H9 (cell line): ENCODE measurements at regions not wholly inside any gene's neighbourhood (a gene's known extent, or its start where the extent isn't known, plus 50 kb on each side); places are given as distances from the start of the nearest gene placed in this dataset.

Source experiments
- DNase-seq: peaks from one replicate; pipeline ENCODE4 v3.0.0-alpha.2; 2017
- H2AFZ ChIP-seq: one replicate; pipeline ENCODE4 v1.6.1; 2013; ENCODE audit warnings: mild to moderate bottlenecking, low read length, control low read depth, moderate library complexity
- H2AK5ac ChIP-seq: 2 replicates; pipeline ENCODE4 v1.6.1; 2013; ENCODE audit warnings: low read length, control low read depth, mixed read lengths; ENCODE audit not compliant: insufficient read length
- H2BK120ac ChIP-seq: one replicate; pipeline ENCODE4 v1.6.1; 2013; ENCODE audit warnings: low read depth, mild to moderate bottlenecking, low read length, control low read depth, inconsistent platforms; ENCODE audit not compliant: poor library complexity, severe bottlenecking
- H2BK12ac ChIP-seq: 2 replicates; pipeline ENCODE4 v1.6.1; 2013; ENCODE audit warnings: low read length, control low read depth, mixed read lengths, low read depth; ENCODE audit not compliant: insufficient read length
- H2BK15ac ChIP-seq: 2 replicates; pipeline ENCODE4 v1.6.1; 2013; ENCODE audit warnings: low read depth, low read length, control low read depth
- H2BK20ac ChIP-seq: one replicate; pipeline ENCODE4 v1.6.1; 2013; ENCODE audit warnings: low read depth, mild to moderate bottlenecking, low read length, control low read depth, inconsistent platforms; ENCODE audit not compliant: poor library complexity, severe bottlenecking
- H2BK5ac ChIP-seq: 2 replicates; pipeline ENCODE4 v1.6.1; 2013; ENCODE audit warnings: low read length, control low read depth, mixed read lengths; ENCODE audit not compliant: insufficient read length
- H3K14ac ChIP-seq: 2 replicates; pipeline ENCODE4 v1.6.1; 2013; ENCODE audit warnings: low read length, control low read depth; ENCODE audit not compliant: insufficient read depth
- H3K18ac ChIP-seq: 2 replicates; pipeline ENCODE4 v1.6.1; 2013; ENCODE audit warnings: low read depth, mild to moderate bottlenecking, mixed read lengths, low read length, control low read depth; ENCODE audit not compliant: insufficient read length
- H3K23ac ChIP-seq: 2 replicates; pipeline ENCODE4 v1.6.1; 2013; ENCODE audit warnings: low read length, control low read depth, mixed read lengths, low read depth; ENCODE audit not compliant: insufficient read length
- H3K23me2 ChIP-seq: 2 replicates; pipeline ENCODE4 v1.6.1; 2013; ENCODE audit warnings: low read depth, mild to moderate bottlenecking, mixed read lengths, low read length, control low read depth; ENCODE audit not compliant: insufficient read length, poor library complexity, severe bottlenecking
- H3K27ac ChIP-seq: 2 replicates; pipeline ENCODE4 v1.5.1; 2013; ENCODE audit warnings: low read length, control low read depth, mixed read lengths, low read depth; ENCODE audit not compliant: insufficient read length
- H3K27me3 ChIP-seq: 2 replicates; pipeline ENCODE4 v1.6.1; 2013; ENCODE audit warnings: low read length, control low read depth, inconsistent platforms; ENCODE audit not compliant: insufficient read depth
- H3K4ac ChIP-seq: 2 replicates; pipeline ENCODE4 v1.6.1; 2013; ENCODE audit warnings: low read depth, mild to moderate bottlenecking, control low read depth, inconsistent platforms, low read length, moderate library complexity
- H3K4me1 ChIP-seq: 2 replicates; pipeline ENCODE4 v1.6.1; 2013; ENCODE audit warnings: low read length, control low read depth, inconsistent platforms; ENCODE audit not compliant: insufficient read depth
- H3K4me2 ChIP-seq: 2 replicates; pipeline ENCODE4 v1.6.1; 2013; ENCODE audit warnings: low read length, control low read depth, mixed read lengths; ENCODE audit not compliant: insufficient read length, insufficient read depth
- H3K56ac ChIP-seq: 2 replicates; pipeline ENCODE4 v1.6.1; 2013; ENCODE audit warnings: low read depth, mild to moderate bottlenecking, mixed read lengths, low read length, control low read depth; ENCODE audit not compliant: insufficient read length
- H3K79me1 ChIP-seq: 2 replicates; pipeline ENCODE4 v1.6.1; 2013; ENCODE audit warnings: low read depth, mild to moderate bottlenecking, moderate library complexity, low read length, control low read depth, inconsistent platforms; ENCODE audit not compliant: insufficient read depth, poor library complexity, severe bottlenecking
- H3K79me2 ChIP-seq: 2 replicates; pipeline ENCODE4 v1.6.1; 2013; ENCODE audit warnings: low read length, control low read depth, inconsistent platforms; ENCODE audit not compliant: insufficient read depth
- H3K9ac ChIP-seq: 2 replicates; pipeline ENCODE4 v1.6.1; 2013; ENCODE audit warnings: low read length, control low read depth, mixed read lengths; ENCODE audit not compliant: insufficient read length; ENCODE audit errors: extremely low read depth
- H3K9me3 ChIP-seq: one replicate; pipeline ENCODE4 v1.6.1; 2013; ENCODE audit warnings: low read depth, low read length, inconsistent platforms; ENCODE audit not compliant: control insufficient read depth
- H3T11ph ChIP-seq: one replicate; pipeline ENCODE4 v1.6.1; 2013; ENCODE audit warnings: mild to moderate bottlenecking, low read length, control low read depth, inconsistent platforms
- H4K20me1 ChIP-seq: one replicate; pipeline ENCODE4 v1.6.1; 2013; ENCODE audit not compliant: control insufficient read depth, insufficient read length, insufficient read depth
- H4K5ac ChIP-seq: 2 replicates; pipeline ENCODE4 v1.6.1; 2013; ENCODE audit warnings: low read depth, mild to moderate bottlenecking, mixed read lengths, low read length, control low read depth; ENCODE audit not compliant: insufficient read length
- H4K8ac ChIP-seq: replicated peaks from 2 replicates; pipeline ENCODE4 v1.6.1; 2013; ENCODE audit warnings: low read length, control low read depth, mixed read lengths, low read depth; ENCODE audit not compliant: insufficient read length
- H4K91ac ChIP-seq: 2 replicates; pipeline ENCODE4 v1.6.1; 2013; ENCODE audit warnings: low read depth, mild to moderate bottlenecking, moderate library complexity, mixed read lengths, low read length, control low read depth; ENCODE audit not compliant: insufficient read length
- H3K27ac Mint-ChIP-seq, 3 experiments: 2 replicates in 2 of 3; 3 replicates in 1 of 3; pipeline ENCODE4 v1.8.0; 2020 to 2021; ENCODE audit warnings: mixed read lengths in 3 of 3, mild to moderate bottlenecking in 1 of 3, moderate library complexity in 1 of 3
- H3K27me3 Mint-ChIP-seq: 2 replicates; pipeline ENCODE4 v1.8.0; 2021; ENCODE audit warnings: low read depth, mild to moderate bottlenecking, moderate library complexity, mixed read lengths
- H3K36me3 Mint-ChIP-seq, 3 experiments: 2 replicates in 2 of 3; 3 replicates in 1 of 3; pipeline ENCODE4 v1.8.0; 2020 to 2021; ENCODE audit warnings: low read depth in 3 of 3, mixed read lengths in 3 of 3; ENCODE audit not compliant: insufficient read depth in 1 of 3
- H3K4me1 Mint-ChIP-seq, 2 experiments: 2 replicates each; pipeline ENCODE4 v1.8.0; 2020; ENCODE audit warnings: mixed read lengths in 2 of 2
- H3K4me3 Mint-ChIP-seq, 2 experiments: 2 replicates in 1 of 2; 3 replicates in 1 of 2; pipeline ENCODE4 v1.8.0; 2020 to 2021; ENCODE audit warnings: mild to moderate bottlenecking in 2 of 2, mixed read lengths in 2 of 2, moderate library complexity in 1 of 2
- H3K9me3 Mint-ChIP-seq, 2 experiments: 2 replicates in 1 of 2; 3 replicates in 1 of 2; pipeline ENCODE4 v1.8.0; 2020; ENCODE audit warnings: mild to moderate bottlenecking in 2 of 2, mixed read lengths in 2 of 2, moderate library complexity in 1 of 2
- CTCF ChIP-seq: fragments of 200-600 bp; sonication (generic); conservative IDR thresholded peaks from 3 replicates; pipeline ENCODE4 v1.8.0; 2021; ENCODE audit warnings: antibody characterized with exemption, mild to moderate bottlenecking
- WGBS: extraction: QIAGEN DNeasy Blood & Tissue Kit; methylation state at CpG from one replicate; pipeline ENCODE4 v1.1.7; 2013; ENCODE audit warnings: missing lambda C conversion rate, low lambda C conversion rate, mixed read lengths; ENCODE audit not compliant: insufficient read length; ENCODE audit errors: extremely low coverage; 5-methylcytosine and 5-hydroxymethylcytosine counted together

DNA sequence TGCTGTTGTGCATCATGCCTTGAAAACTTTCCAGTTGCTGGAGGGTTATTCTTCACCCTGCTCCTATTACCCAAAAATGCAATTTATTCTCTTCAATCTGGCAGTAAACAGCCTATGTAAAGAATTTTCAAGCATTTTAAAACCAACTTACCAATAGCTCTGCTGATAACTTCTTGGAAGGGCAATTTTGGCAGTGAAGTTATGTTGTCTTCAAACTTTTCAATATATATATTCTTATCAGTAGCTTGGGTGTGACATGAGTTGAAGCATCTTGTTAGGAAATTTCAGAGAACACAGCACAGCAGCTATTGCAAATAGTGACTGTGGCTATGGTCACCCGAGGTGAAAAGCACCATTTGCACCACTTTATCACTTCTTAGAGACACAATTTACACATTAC lies 395.5 kb downstream of the STK39 start:
- TF ChIP-seq CTCF = no peak
- Histone ChIP-seq H4K5ac (no peak overlapping the region), H3K4me2 (no peak overlapping the region), H2BK5ac (no peak overlapping the region), H2AK5ac (no peak overlapping the region), H2BK20ac (no peak overlapping the region), H3K4me1 (no peaks in the 10 kb centered on the region), H3K79me2 (no peaks in the 10 kb centered on the region), H3K4ac (no peak overlapping the region), H3K56ac (no peak overlapping the region), H3K79me1 (no peaks in the 10 kb centered on the region), H4K8ac (no peak overlapping the region), H2AFZ (no peak overlapping the region), H3K27me3 (no peaks in the 10 kb centered on the region), H3K14ac (no peak overlapping the region), H2BK15ac (no peak overlapping the region), H4K91ac (no peak overlapping the region), H3T11ph (no peak overlapping the region), H3K27ac (no peak overlapping the region), H4K20me1 (no peaks in the 10 kb centered on the region), H3K23ac (no peak overlapping the region), H3K9ac (no peak overlapping the region), H3K23me2 (no peaks in the 10 kb centered on the region), H3K9me3 (no peaks in the 10 kb centered on the region), H3K18ac (no peak overlapping the region), H2BK12ac (no peak overlapping the region), H2BK120ac (no peak overlapping the region)
- DNase-seq = no peak
- no CpG with 5 or more reads among the region's 1 CpG for WGBS
- no peak overlapping the region; a peak in 1 of 7 replicates for H3K27ac Mint-ChIP-seq
- H3K36me3 Mint-ChIP-seq = peaks cover 27 to 35% (median 31%) of the 10 kb centered on the region in 3 experiments
- no peaks in the 10 kb centered on the region for H3K27me3 Mint-ChIP-seq
- H3K4me1 Mint-ChIP-seq = peaks cover 7% of the 10 kb centered on the region in 2 experiments
- H3K9me3 Mint-ChIP-seq = peaks cover 27 to 29% of the 10 kb centered on the region in 2 experiments
- no peak overlapping the region for H3K4me3 Mint-ChIP-seq
